ENCODE measurements at regions not wholly inside any gene's neighbourhood (a gene's known extent, or its start where the extent isn't known, plus 50 kb on each side); places are given as distances from the start of the nearest gene placed in this dataset.

- H3K9me3 ChIP-seq (ENCODE audit: control insufficient read depth in 1 of 2, insufficient read depth in 1 of 2, low read depth in 1 of 2, low read length in 2 of 2) = no peaks in the 10 kb centered on the region
- ATAC-seq (no peak), DNase-seq (ENCODE audit: low read depth, low spot score) (no peak)
- no peaks in the 10 kb centered on the region for H4K20me1 ChIP-seq (ENCODE audit: insufficient read depth)
- intact Hi-C loops (cut with micrococcal nuclease) = no loop called here
- H3K36me3 ChIP-seq (ENCODE audit: control insufficient read depth in 1 of 2, insufficient read depth in 2 of 2, low read length in 2 of 2) = no peaks in the 10 kb centered on the region
- H3K9me2 ChIP-seq (ENCODE audit: insufficient read depth) = no peaks in the 10 kb centered on the region
- no TSS peak for BruUV-seq (replicated peaks)
- no peak overlapping the region for H3K9ac ChIP-seq (ENCODE audit: low read length)
- H3K79me2 ChIP-seq (ENCODE audit: insufficient read depth, low read length) = no peaks in the 10 kb centered on the region
- H2AFZ ChIP-seq (ENCODE audit: low read depth, low read length, poor library complexity, severe bottlenecking) = no peak overlapping the region
- TF ChIP-seq ATF3 (IDR thresholded peaks at IDR 0.05) = no peak
- no peak for TF ChIP-seq EGR1 (IDR thresholded peaks at IDR 0.05; ENCODE audit: low read depth)
- no peak for TF ChIP-seq ZNF274 (IDR thresholded peaks at IDR 0.05; ENCODE audit: low read depth, low read length)
- no peaks in the 10 kb centered on the region for H3K27me3 ChIP-seq (ENCODE audit: insufficient read depth, low read length)
- H3K4me1 ChIP-seq (ENCODE audit: control insufficient read depth in 1 of 2, insufficient read depth in 2 of 2, low read length in 2 of 2) = no peaks in the 10 kb centered on the region
- no peak overlapping the region for H3K4me3 ChIP-seq (replicated peaks in 1 of 2; ENCODE audit: low read depth in 1 of 2, low read length in 2 of 2)
- ChIA-PET POLR2A (no interaction called here), RAD21 (ENCODE audit: low non-redundant PET in 1 of 2, low total read pairs in 2 of 2, uncharacterized antibody in 2 of 2, unreplicated experiment in 2 of 2) (no interaction called here), CTCF (no interaction called here)
- no peak overlapping the region for H3K4me2 ChIP-seq (ENCODE audit: low read length)
- no peak overlapping the region for H3K27ac ChIP-seq (ENCODE audit: low read depth, low read length)
Measured at GRCh38 chr5:88399561-88399960, 130.9 kb upstream of the TMEM161B start.

- ATAC-seq = no peak
- Histone ChIP-seq H2AFZ (ENCODE audit: low read depth, low read length, poor library complexity, severe bottlenecking) (no peak overlapping the region), H3K36me3 (ENCODE audit: control insufficient read depth in 1 of 2, insufficient read depth in 2 of 2, low read length in 2 of 2) (no peaks in the 10 kb centered on the region), H3K4me1 (ENCODE audit: control insufficient read depth in 1 of 2, insufficient read depth in 2 of 2, low read length in 2 of 2) (no peaks in the 10 kb centered on the region), H3K79me2 (ENCODE audit: insufficient read depth, low read length) (no peaks in the 10 kb centered on the region), H4K20me1 (ENCODE audit: insufficient read depth) (no peaks in the 10 kb centered on the region), H3K9me3 (ENCODE audit: control insufficient read depth in 1 of 2, insufficient read depth in 1 of 2, low read depth in 1 of 2, low read length in 2 of 2) (no peaks in the 10 kb centered on the region), H3K27ac (ENCODE audit: low read depth, low read length) (no peak overlapping the region), H3K9ac (ENCODE audit: low read length) (no peak overlapping the region), H3K4me3 (replicated peaks in 1 of 2; ENCODE audit: low read depth in 1 of 2, low read length in 2 of 2) (no peak overlapping the region), H3K4me2 (ENCODE audit: low read length) (no peak overlapping the region), H3K9me2 (ENCODE audit: insufficient read depth) (no peaks in the 10 kb centered on the region), H3K27me3 (ENCODE audit: insufficient read depth, low read length) (no peaks in the 10 kb centered on the region)
- ChIA-PET CTCF (no interaction called here), POLR2A (no interaction called here), RAD21 (ENCODE audit: low non-redundant PET in 1 of 2, low total read pairs in 2 of 2, uncharacterized antibody in 2 of 2, unreplicated experiment in 2 of 2) (no interaction called here)
- DNase-seq (ENCODE audit: low read depth, low spot score) = no peak
- BruUV-seq (replicated peaks) = no TSS peak
- intact Hi-C loops (cut with micrococcal nuclease) = no loop called here
- TF ChIP-seq TCF7L2 (IDR thresholded peaks at IDR 0.05; ENCODE audit: borderline replicate concordance, extremely low read depth, insufficient read depth, insufficient read length) (no peak), SRF (IDR thresholded peaks at IDR 0.05; ENCODE audit: low read depth) (no peak), ZBTB33 (IDR thresholded peaks at IDR 0.05; ENCODE audit: extremely low read depth, insufficient replicate concordance, low read length) (no peak), CEBPB (IDR thresholded peaks at IDR 0.05; ENCODE audit: low read depth) (no peak), ATF3 (IDR thresholded peaks at IDR 0.05) (no peak), CBX3 (IDR thresholded peaks at IDR 0.05; ENCODE audit: low read depth) (no peak), CTCF (IDR thresholded peaks at IDR 0.05 in 2 of 3, conservative IDR thresholded peaks at IDR 0.05 in 1 of 3; ENCODE audit: borderline replicate concordance in 1 of 3, insufficient read depth in 1 of 3, low read depth in 2 of 3, low read length in 2 of 3) (no peak), SP1 (IDR thresholded peaks at IDR 0.05; ENCODE audit: low read depth) (no peak), REST (IDR thresholded peaks at IDR 0.05; ENCODE audit: low read depth) (no peak), POLR2A (IDR thresholded peaks at IDR 0.05; ENCODE audit: borderline replicate concordance, extremely low read depth, insufficient read depth, insufficient read length) (no peak)
Measured at GRCh38 chr5:88398316-88398715, 129.7 kb upstream of the TMEM161B start.
